Activated T-helper 2 cell treated with anti-CD3 and anti-CD28 coated beads, Interferon-gamma antibody, Interleukin-2, Interleukin-4, amounts not matched to agents 10 μg/mL and 5 μg/mL and 100 μg/mL, durations not matched to agents 14 hours and 24 hours and 36 hours (primary cell): ENCODE measurements at regions not wholly inside any gene's neighbourhood (a gene's known extent, or its start where the extent isn't known, plus 50 kb on each side); places are given as distances from the start of the nearest gene placed in this dataset.
A peak's percentile ranks its signal among the peaks of the same experiment; 100 is the strongest.
"Not testable (repeated sequence)": the region's sequence is repeated elsewhere in the genome, so short reads cannot be mapped to it uniquely, and the experiment has no call there.

Experiments used
- DNase-seq: peaks from one replicate; pipeline ENCODE4 v3.0.0; 2021; ENCODE audit warnings: low spot score
- H3K27ac Mint-ChIP-seq: one replicate; pipeline ENCODE4 v1.8.0; 2021; ENCODE audit warnings: mixed read lengths
- H3K27me3 Mint-ChIP-seq: one replicate; pipeline ENCODE4 v1.8.0; 2021; ENCODE audit warnings: low read depth, mixed read lengths
- H3K36me3 Mint-ChIP-seq: one replicate; pipeline ENCODE4 v1.8.0; 2021; ENCODE audit warnings: low read depth, mixed read lengths
- H3K4me1 Mint-ChIP-seq: one replicate; pipeline ENCODE4 v1.8.0; 2021; ENCODE audit warnings: low read depth, mixed read lengths
- H3K4me3 Mint-ChIP-seq: one replicate; pipeline ENCODE4 v1.8.0; 2021; ENCODE audit warnings: low read depth, mild to moderate bottlenecking, moderate library complexity, mixed read lengths
- H3K9me3 Mint-ChIP-seq: one replicate; pipeline ENCODE4 v1.8.0; 2021; ENCODE audit warnings: mixed read lengths
- intact Hi-C: fragments of 100-400 bp; cut with micrococcal nuclease; formaldehyde crosslinking; loops from one replicate; pipeline ENCODE4 v1.15.1; 2023

DNA sequence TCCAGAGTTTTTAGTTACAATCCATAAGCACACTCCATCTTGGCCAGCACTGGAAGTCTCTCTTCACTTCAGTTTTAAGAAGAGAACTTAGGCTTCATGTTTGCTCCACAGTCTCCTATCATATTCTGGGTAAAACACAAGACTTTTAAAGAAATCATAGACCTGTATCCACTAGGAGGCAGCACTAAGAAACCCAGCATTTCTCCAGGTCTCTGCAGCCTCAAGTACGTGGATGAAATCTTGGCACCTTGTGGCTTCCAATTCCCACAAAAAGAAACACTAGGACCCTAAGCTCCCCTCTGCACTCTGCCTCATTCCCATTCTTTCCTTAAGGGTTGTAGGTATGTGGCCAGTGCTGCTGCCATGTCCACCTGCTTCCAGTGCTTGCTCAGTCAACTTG is 367.3 kb upstream of the CASK start:
- Mint-ChIP-seq H3K4me1 (peaks cover 8% of the 10 kb centered on the region), H3K36me3 (no peaks in the 10 kb centered on the region), H3K27ac (no peak overlapping the region), H3K27me3 (no peaks in the 10 kb centered on the region), H3K4me3 (no peak overlapping the region), H3K9me3 (no peaks in the 10 kb centered on the region)
- intact Hi-C loops, result no loop called here
- DNase-seq, result no peak

DNA sequence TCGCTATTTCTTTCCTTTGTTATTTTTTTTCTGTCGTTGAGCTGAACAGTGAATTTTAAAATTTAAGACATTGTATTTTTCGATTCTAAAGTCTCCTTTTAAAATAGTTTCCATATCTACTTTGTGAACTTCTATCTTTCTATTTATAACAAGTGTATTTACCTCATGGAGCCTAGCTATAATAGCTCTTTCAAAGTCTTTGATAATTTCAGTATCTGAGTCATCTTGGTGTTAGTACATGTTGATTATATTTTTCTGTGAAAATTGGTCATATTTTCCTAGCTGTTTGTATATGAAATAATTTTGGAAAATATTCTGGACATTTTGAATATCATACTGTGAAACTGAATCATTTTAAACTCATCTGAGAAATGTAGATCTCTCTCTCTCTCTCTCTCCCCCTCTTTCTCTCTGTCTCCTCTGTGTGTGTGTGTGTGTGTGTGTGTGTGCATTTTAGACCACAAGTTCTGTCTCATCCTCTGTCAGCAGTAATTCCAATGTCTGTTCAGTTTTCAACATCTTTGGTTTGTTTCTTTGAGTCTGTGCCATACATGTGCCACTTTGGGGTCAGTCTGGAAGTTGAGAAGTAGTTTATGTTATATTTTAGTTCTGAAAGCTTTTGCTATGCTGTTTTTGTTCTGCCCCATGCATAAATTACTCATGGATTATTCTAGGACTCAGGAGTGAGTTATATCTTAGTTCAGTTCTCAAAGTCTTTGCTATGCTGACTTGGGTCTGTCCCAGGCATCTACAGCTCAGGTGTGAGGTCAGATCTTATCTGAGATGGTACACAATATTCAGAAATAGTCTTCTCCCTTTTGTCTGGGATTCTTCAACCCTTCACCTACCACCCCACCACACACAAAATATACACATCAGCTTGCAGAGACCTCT is 366.4 kb upstream of the CASK start:
- no peaks in the 10 kb centered on the region for H3K9me3 Mint-ChIP-seq
- no peaks in the 10 kb centered on the region for H3K27me3 Mint-ChIP-seq
- no peak overlapping the region for H3K4me3 Mint-ChIP-seq
- intact Hi-C loops, result no loop called here
- peak overlapping the region; percentile 50 for H3K27ac Mint-ChIP-seq
- no peak for DNase-seq
- peaks cover 8% of the 10 kb centered on the region for H3K4me1 Mint-ChIP-seq
- H3K36me3 Mint-ChIP-seq, result no peaks in the 10 kb centered on the region

DNA sequence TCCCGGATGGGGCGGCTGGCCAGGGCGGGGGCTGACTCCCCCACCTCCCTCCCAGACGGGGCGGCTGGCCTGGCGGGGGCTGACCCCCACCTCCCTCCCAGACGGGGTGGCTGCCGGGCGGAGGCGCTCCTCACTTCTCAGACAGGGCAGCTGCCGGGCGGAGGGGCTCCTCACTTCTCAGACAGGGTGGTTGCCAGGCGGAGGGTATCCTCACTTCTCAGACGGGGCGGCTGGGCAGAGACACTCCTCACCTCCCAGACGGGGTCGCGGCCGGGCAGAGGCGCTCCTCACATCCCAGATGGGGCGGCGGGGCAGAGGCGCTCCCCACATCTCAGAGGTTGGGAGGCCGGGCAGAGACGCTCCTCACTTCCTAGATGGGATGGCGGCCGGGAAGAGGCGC is 362.3 kb upstream of the CASK start:
- DNase-seq, H3K36me3 Mint-ChIP-seq, H3K27me3 Mint-ChIP-seq, intact Hi-C loops, H3K4me1 Mint-ChIP-seq, H3K27ac Mint-ChIP-seq, H3K4me3 Mint-ChIP-seq, H3K9me3 Mint-ChIP-seq: not testable (repeated sequence)

DNA sequence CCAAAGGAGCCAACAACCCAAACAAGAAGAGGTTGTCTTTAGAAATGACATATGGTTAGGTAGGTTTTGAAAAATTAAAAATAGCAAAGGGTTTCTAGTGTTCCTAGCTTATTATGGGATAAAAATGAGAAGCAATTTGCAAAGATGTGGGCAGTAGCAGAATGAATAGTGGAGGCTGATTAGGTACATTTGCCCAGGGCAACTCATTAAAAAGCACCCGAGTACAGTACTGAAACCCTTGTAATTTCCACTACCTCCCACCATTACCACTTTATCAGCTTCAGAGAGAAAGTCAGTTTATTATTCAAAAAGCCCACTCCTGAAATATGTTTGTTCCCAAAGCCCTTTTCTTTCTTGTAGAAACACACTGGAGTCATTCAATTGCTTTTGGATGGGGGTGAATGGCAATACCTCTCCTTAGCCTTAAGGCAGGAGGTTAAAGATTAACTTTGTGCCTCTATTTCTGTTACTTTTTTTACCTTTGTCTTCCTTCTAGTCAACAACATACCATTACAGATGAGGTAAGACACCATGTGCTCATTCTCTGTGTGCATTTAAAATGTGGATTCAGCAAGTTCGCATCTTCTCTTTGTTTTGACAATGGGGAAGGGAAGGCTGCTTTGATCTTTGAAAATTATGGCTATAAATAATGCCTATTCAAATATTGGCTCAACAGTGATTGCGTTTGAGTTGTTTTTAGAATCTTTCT is 353.8 kb upstream of the CASK start:
- DNase-seq, result no peak
- intact Hi-C loops, result no loop called here
- no peak overlapping the region for H3K4me3 Mint-ChIP-seq
- no peak overlapping the region for H3K27ac Mint-ChIP-seq
- H3K36me3 Mint-ChIP-seq, result no peaks in the 10 kb centered on the region
- no peaks in the 10 kb centered on the region for H3K27me3 Mint-ChIP-seq
- no peaks in the 10 kb centered on the region for H3K4me1 Mint-ChIP-seq
- H3K9me3 Mint-ChIP-seq, result no peaks in the 10 kb centered on the region

DNA sequence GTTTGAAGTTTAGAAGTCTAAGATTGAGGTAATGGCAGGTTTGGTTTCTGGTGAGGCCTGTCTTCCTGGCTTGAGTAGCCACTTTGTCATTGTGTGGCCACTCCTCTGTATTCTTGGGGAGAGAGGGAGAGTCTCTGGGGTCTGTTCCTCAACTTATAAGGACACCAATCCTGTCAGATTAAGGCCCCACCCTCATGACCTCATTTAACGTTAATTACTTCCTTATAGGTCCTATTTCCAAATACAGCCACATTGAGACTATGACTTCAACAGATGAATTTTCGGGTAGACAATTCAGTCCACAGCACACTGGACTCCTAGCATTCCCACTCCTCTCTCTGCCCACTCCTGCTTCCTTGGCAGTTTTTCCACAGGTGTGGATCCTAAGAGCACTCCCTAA is 350.8 kb upstream of the CASK start:
- no peaks in the 10 kb centered on the region for H3K36me3 Mint-ChIP-seq
- intact Hi-C loops, result no loop called here
- H3K27ac Mint-ChIP-seq, result no peak overlapping the region
- DNase-seq, result no peak
- no peaks in the 10 kb centered on the region for H3K4me1 Mint-ChIP-seq
- H3K27me3 Mint-ChIP-seq, result no peaks in the 10 kb centered on the region
- no peak overlapping the region for H3K4me3 Mint-ChIP-seq
- no peaks in the 10 kb centered on the region for H3K9me3 Mint-ChIP-seq

DNA sequence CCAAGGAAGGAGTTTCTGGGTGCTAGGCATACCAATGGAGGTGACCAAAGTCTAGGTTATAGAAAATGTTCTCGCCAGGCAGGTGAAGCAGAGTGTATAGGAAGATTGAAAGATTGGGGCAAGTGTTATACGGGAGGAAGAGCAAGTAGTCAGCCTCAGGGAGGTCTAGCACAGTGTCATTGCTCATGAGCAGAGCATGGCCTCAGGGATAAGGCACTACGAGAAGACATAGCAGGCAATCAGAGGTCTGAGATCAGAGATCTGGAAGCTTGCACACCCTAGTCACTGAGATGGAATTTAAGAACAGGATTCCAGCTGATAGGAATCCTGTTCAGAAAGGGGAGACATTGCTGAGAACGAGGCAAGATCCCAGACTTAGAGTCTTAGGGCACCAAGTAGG is 350.0 kb upstream of the CASK start:
- H3K4me1 Mint-ChIP-seq, result no peaks in the 10 kb centered on the region
- no peak for DNase-seq
- H3K27me3 Mint-ChIP-seq, result no peaks in the 10 kb centered on the region
- no peak overlapping the region for H3K27ac Mint-ChIP-seq
- H3K36me3 Mint-ChIP-seq, result no peaks in the 10 kb centered on the region
- no peaks in the 10 kb centered on the region for H3K9me3 Mint-ChIP-seq
- intact Hi-C loops, result no loop called here
- H3K4me3 Mint-ChIP-seq, result no peak overlapping the region

DNA sequence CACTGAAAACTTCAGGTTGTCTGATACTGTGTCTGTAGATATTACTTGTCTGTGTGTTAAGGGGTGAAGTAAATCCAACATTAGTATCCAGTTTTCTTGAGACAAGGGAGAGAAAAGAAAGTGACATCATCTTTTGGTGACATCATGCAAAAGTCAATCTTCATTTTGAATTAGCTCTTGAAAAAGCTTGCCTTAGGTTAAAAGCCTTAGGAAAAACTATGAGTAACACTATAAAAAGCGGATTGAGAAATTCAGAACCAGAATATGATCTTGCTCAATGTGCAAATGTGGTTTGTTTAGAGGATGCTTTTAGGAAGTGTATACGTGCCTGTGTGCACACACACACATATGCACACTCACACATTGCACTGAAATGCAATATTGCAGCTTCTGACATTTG is 345.8 kb upstream of the CASK start:
- H3K4me1 Mint-ChIP-seq, result no peaks in the 10 kb centered on the region
- no peaks in the 10 kb centered on the region for H3K27me3 Mint-ChIP-seq
- no peak overlapping the region for H3K27ac Mint-ChIP-seq
- no peaks in the 10 kb centered on the region for H3K36me3 Mint-ChIP-seq
- no peak overlapping the region for H3K4me3 Mint-ChIP-seq
- no peak for DNase-seq
- intact Hi-C loops, result no loop called here
- H3K9me3 Mint-ChIP-seq, result no peaks in the 10 kb centered on the region

DNA sequence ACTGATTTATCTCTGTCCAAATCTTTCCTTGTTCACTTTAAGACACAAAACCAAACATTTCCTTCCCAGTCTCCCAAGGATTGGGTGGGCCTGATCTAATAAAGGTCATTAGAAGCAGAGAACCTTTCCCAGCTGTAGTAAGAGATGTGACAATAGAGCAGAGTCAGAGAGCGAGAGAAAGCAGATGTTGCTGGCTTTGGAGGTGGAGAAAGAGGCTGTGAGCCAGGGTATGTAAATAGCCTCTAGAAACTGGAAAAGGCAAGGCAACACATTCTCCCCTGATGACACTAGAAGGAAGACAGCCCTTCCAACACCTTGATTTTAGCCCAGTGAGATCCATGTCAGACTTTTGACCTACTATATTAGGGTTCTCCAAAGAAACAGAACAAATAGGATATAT is 337.5 kb upstream of the CASK start:
- Mint-ChIP-seq H3K36me3 (no peaks in the 10 kb centered on the region), H3K4me1 (no peaks in the 10 kb centered on the region)
- intact Hi-C loops, result no loop called here

DNA sequence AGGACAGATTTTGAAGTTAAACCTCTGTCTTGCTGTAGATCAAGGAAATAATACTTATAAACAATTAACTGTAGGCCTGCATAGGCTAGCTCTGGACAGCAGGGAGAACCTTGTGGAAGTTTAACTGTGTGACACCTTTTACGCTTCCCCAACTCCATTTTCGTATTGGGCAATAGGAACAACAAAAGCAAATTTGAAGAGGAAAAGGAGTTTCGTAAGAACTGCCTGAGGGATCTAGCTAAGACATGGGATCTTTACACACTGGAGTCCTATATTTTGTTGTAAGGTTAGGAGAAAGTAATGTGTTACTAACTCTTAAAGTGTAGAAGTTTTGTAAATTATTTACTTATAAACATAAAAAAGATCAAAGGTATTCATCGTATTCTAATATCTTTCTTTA is 324.9 kb upstream of the CASK start:
- H3K4me1 Mint-ChIP-seq, result no peaks in the 10 kb centered on the region
- no peaks in the 10 kb centered on the region for H3K36me3 Mint-ChIP-seq
- H3K9me3 Mint-ChIP-seq, result no peaks in the 10 kb centered on the region
- no peak for DNase-seq
- no peak overlapping the region for H3K4me3 Mint-ChIP-seq
- H3K27ac Mint-ChIP-seq, result no peak overlapping the region
- H3K27me3 Mint-ChIP-seq, result peaks cover under 1% of the 10 kb centered on the region
- intact Hi-C loops, result no loop called here

More for the DNA sequence above, 337.5 kb upstream of the CASK start:
- Mint-ChIP-seq H3K27me3 (peaks cover 2% of the 10 kb centered on the region), H3K27ac (no peak overlapping the region), H3K9me3 (peaks cover 6% of the 10 kb centered on the region), H3K4me3 (no peak overlapping the region)
- DNase-seq, result no peak

DNA sequence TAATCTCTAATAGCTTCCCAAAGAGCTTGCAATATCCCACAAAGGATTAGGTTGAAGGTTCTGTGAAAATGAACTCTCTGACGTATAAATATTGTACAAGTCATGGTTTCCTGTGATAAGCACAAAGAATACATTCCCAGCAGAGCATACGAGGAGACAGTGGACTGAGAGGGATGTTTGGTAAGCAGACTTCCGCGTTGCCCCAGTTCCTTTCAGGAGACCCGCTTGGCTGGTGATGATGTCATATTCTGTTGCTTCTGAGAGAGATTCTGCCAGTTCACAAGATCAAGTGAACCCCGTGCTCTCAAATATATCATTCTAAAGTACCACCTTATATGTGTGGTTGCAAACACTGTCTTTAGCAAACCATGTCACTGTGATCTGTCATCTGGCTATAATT is 323.9 kb upstream of the CASK start:
- H3K4me1 Mint-ChIP-seq, result no peaks in the 10 kb centered on the region
- no peaks in the 10 kb centered on the region for H3K9me3 Mint-ChIP-seq
- H3K36me3 Mint-ChIP-seq, result no peaks in the 10 kb centered on the region
- DNase-seq, result no peak
- H3K27me3 Mint-ChIP-seq, result no peaks in the 10 kb centered on the region
- H3K4me3 Mint-ChIP-seq, result no peak overlapping the region
- intact Hi-C loops, result no loop called here
- H3K27ac Mint-ChIP-seq, result no peak overlapping the region

DNA sequence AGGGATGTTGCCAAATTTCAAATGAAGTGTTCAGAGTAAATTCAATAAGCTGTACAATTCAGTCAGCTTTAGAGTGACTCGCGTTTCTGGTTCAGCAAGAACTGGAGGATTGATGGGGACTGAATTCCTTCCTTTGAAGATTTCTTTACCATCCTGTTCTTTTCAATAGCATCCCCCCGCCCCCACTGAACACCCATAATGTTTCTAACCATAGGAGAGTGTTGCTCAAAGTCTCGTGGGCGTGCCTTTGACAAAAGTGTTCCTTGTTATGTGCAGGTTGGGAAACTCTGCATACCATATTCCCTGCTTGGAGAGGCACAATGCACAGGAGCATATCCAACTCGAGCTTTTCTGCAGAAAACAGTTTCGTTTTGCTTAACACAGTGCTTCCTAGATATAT is 323.5 kb upstream of the CASK start:
- no peak overlapping the region for H3K27ac Mint-ChIP-seq
- H3K36me3 Mint-ChIP-seq, result no peaks in the 10 kb centered on the region
- intact Hi-C loops, result no loop called here
- H3K4me1 Mint-ChIP-seq, result no peaks in the 10 kb centered on the region
- DNase-seq, result no peak
- H3K27me3 Mint-ChIP-seq, result no peaks in the 10 kb centered on the region
- H3K9me3 Mint-ChIP-seq, result no peaks in the 10 kb centered on the region
- H3K4me3 Mint-ChIP-seq, result no peak overlapping the region

DNA sequence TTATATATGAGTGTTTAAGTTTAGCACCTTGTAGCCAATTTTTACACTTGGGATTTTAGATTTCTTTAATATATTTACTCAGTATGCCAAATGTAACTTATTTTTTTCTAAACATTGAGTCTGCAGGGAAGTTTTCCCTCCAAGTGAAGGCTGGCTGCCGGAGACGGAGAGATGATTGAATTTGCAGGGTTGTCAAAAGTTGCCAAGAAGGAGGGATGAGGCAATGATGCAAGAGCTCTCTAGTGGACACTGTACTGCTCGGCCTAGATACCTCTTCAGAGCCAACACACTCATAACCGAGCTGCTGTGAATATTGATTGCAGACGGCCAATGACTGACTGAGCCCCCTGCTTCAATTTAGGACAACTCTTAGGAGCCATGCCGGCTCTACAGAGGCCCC is 318.6 kb upstream of the CASK start:
- DNase-seq, result no peak
- intact Hi-C loops, result no loop called here
- Mint-ChIP-seq H3K4me3 (no peak overlapping the region), H3K9me3 (no peaks in the 10 kb centered on the region), H3K36me3 (no peaks in the 10 kb centered on the region), H3K27me3 (no peaks in the 10 kb centered on the region), H3K4me1 (no peaks in the 10 kb centered on the region), H3K27ac (no peak overlapping the region)

DNA sequence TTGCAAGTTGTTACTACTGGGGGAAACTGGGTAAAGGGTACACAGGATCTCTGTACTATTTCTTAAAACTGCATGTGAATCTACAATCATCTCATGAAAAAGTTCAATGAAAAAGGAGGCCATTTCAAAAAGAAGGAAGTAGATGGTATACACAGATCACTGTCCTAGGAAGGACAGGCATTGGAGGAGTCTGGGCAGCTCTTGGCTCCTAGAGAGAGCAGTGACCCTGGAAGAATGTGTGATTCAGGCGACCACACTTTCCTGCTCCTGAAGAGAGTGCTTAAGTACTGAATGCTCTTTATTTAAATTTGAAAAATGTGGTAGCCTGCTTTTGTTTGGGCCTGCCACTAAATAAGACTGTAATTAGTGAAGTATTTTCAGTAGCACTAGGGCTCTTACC is 318.1 kb upstream of the CASK start:
- no peaks in the 10 kb centered on the region for H3K27me3 Mint-ChIP-seq
- no peaks in the 10 kb centered on the region for H3K4me1 Mint-ChIP-seq
- no peak overlapping the region for H3K4me3 Mint-ChIP-seq
- DNase-seq, result no peak
- H3K36me3 Mint-ChIP-seq, result no peaks in the 10 kb centered on the region
- intact Hi-C loops, result no loop called here
- no peak overlapping the region for H3K27ac Mint-ChIP-seq
- H3K9me3 Mint-ChIP-seq, result no peaks in the 10 kb centered on the region
